ENCODE measurements at regions not wholly inside any gene's neighbourhood (a gene's known extent, or its start where the extent isn't known, plus 50 kb on each side); places are given as distances from the start of the nearest gene placed in this dataset.

DNA sequence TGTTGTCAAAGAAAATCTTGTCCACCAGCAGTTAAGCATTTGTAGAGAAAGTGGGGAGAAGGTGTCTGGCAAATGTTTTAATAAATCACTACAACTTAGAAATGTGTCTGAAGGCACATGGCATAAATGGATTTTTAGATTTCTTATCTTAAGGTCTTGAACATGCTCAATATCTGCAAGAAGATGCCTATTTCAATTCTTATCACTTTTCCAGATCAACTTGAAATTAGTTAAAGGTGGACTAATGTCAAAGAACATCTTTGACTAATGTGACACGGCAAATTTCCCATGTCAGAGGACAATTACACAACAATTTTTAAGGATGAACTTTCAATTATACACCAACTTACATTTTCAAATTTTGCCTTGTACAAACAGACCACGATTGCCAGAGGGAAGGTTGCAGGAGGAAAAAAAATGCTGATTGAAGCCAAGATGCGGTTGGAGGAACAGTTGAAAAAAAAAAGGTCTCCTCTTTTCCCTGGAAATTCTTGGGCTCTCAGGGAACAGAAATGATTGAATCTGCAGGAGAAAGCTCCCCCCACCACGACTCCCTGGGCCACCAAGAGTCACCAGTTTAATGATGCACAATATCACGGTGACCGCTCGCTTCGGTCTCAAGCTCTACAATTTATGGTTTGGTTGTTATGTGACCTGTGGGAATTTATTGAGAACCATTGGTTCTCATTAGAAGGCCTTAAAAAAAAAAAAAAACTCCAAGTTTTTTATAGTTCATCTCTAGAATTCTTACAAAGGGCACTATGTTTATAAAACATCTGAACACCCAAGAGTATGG lies 507.6 kb upstream of the ADAMTS9 start:
- TF ChIP-seq TCF12 (IDR thresholded peaks at IDR 0.05; ENCODE audit: low read depth, low read length) = no peak
- TF ChIP-seq TAF1 (IDR thresholded peaks at IDR 0.05; ENCODE audit: borderline replicate concordance, low read depth, low read length) = no peak
- TF ChIP-seq POLR2A (IDR thresholded peaks at IDR 0.05; ENCODE audit: low read depth, low read length) = no peak
- no peak for TF ChIP-seq RB1 (IDR thresholded peaks at IDR 0.05; ENCODE audit: borderline replicate concordance)
- TF ChIP-seq POLR2AphosphoS5 (IDR thresholded peaks at IDR 0.05; ENCODE audit: low read length) = no peak
- no peak for TF ChIP-seq SRF (IDR thresholded peaks at IDR 0.05; ENCODE audit: low read depth in 2 of 2, low read length in 2 of 2)
- TF ChIP-seq, protein P1, sequence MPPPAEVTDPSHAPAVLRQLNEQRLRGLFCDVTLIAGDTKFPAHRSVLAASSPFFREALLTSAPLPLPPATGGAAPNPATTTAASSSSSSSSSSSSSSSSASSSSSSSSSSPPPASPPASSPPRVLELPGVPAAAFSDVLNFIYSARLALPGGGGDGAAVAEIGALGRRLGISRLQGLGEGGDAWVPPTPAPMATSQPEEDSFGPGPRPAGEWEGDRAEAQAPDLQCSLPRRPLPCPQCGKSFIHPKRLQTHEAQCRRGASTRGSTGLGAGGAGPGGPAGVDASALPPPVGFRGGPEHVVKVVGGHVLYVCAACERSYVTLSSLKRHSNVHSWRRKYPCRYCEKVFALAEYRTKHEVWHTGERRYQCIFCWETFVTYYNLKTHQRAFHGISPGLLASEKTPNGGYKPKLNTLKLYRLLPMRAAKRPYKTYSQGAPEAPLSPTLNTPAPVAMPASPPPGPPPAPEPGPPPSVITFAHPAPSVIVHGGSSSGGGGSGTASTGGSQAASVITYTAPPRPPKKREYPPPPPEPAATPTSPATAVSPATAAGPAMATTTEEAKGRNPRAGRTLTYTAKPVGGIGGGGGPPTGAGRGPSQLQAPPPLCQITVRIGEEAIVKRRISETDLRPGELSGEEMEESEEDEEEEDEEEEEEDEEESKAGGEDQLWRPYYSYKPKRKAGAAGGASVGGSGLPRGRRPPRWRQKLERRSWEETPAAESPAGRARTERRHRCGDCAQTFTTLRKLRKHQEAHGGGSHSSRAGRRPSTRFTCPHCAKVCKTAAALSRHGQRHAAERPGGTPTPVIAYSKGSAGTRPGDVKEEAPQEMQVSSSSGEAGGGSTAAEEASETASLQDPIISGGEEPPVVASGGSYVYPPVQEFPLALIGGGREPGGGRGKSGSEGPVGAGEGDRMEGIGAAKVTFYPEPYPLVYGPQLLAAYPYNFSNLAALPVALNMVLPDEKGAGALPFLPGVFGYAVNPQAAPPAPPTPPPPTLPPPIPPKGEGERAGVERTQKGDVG (CRISPR knock-in tag; IDR thresholded peaks at IDR 0.05) = no peak
- TF ChIP-seq, protein P2, sequence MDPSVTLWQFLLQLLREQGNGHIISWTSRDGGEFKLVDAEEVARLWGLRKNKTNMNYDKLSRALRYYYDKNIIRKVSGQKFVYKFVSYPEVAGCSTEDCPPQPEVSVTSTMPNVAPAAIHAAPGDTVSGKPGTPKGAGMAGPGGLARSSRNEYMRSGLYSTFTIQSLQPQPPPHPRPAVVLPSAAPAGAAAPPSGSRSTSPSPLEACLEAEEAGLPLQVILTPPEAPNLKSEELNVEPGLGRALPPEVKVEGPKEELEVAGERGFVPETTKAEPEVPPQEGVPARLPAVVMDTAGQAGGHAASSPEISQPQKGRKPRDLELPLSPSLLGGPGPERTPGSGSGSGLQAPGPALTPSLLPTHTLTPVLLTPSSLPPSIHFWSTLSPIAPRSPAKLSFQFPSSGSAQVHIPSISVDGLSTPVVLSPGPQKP (IDR thresholded peaks at IDR 0.05; ENCODE audit: low read depth, low read length) = no peak
- TF ChIP-seq SUPT20H (IDR thresholded peaks at IDR 0.05; ENCODE audit: borderline replicate concordance, control insufficient read depth, low read depth, low read length) = no peak
- TF ChIP-seq GABPA (IDR thresholded peaks at IDR 0.05; ENCODE audit: low read depth) = no peak
- TF ChIP-seq SMC3 (IDR thresholded peaks at IDR 0.05; ENCODE audit: borderline replicate concordance, low read length) = no peak

All from GM12878 (cell line).